ENCODE measurements at regions not wholly inside any gene's neighbourhood (a gene's known extent, or its start where the extent isn't known, plus 50 kb on each side); places are given as distances from the start of the nearest gene placed in this dataset.

DNA sequence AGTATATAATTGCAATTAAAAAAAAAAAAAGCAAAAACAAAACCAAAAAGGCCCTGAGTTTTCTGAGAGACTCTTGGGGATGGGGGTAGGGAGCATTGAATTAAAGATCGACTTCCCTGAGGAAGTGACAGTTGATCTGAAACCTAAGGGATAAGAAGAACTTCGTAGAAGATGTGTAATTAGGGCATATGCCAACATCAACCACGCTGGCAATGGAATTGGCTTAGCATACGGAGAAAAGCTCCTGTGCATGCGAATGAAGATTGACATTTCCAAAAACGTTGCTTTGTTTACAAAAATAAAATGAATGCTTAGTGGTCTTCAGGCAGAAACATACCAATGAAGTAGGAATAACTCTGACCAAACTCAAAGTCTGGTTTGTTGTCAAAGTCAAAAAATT lies 307.6 kb upstream of the ZNF521 start:
- TF ChIP-seq CTCF (IDR thresholded peaks at IDR 0.05) (no peak), POLR2A (IDR thresholded peaks at IDR 0.05) (no peak)

All from uterus (tissue), 2 donors.